ENCODE measurements at regions not wholly inside any gene's neighbourhood (a gene's known extent, or its start where the extent isn't known, plus 50 kb on each side); places are given as distances from the start of the nearest gene placed in this dataset.

DNA sequence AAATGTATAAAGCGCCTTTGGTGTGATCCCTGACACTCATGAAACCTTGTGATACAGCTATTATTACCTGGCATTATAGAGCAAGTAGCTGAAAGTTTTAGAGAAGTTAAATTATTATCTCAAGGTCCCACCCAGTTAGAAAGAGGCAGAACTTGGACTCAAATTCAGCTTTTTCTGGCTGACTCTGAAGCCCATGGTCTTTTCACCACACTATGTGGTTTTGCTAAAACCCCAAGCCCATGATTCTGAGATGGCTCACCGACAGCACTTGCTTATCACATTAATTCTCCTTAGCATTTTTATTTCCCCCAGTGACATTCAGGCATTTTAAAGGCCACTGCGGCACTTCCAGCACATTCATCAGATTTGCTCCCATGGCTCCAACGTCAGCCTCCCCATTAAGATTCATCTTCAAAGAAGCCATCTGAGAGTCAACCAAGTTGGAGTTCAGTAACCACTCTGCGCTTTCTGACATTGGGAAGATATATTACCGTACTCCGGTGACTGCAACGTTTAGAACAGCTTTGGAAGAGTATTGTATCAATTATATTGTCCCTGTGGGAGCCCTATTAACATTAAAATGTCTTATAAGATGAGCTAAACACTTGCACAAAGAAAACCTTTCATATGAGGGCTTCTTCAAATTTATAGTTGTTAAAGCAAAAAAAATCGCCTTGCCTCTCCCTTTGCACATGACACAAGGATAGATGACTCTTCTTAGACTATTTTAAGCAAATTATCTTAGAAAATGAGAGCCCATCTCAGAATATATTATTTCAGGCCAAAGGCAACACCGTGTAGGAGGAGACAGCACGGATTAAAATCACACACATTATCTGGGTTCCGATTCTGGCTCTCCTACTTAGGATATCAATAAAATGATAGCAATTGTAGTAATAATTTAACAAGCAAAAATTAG, 638.1 kb downstream of the ACTL7B start:
- H3K27me3 Mint-ChIP-seq: no peaks in the 10 kb centered on the region
- H3K4me3 Mint-ChIP-seq: no peak overlapping the region
- no peaks in the 10 kb centered on the region for H3K4me1 Mint-ChIP-seq
- peaks cover 0 to 4% (median 4%) of the 10 kb centered on the region in 3 donors for H3K9me3 Mint-ChIP-seq
- H3K36me3 Mint-ChIP-seq: no peaks in the 10 kb centered on the region
- no peak overlapping the region for H3K27ac Mint-ChIP-seq

DNA sequence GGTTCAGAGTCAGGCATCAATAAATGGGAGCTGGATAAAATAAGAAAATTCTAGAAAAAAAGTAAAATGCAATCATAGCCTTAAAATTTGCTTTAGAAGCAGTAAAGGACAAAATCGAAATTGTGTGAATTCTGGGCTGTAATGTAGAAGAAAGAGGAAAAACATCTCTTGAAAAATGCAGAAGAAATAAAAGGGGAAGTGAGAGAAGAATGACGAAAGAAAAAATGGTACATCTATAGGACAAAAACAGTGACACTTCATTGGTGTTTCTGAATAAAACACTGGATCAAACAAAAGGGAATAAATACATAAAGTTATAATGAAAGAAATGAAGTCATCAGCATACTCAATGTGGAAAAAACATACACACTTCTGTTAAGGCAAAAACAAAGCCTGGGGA, 642.3 kb downstream of the ACTL7B start:
- Mint-ChIP-seq H3K27me3 (no peaks in the 10 kb centered on the region), H3K36me3 (no peaks in the 10 kb centered on the region), H3K9me3 (peaks cover 0 to 4% (median 3%) of the 10 kb centered on the region in 3 donors), H3K4me1 (peaks cover 0 to 1% (median 1%) of the 10 kb centered on the region in 3 donors), H3K4me3 (no peak overlapping the region), H3K27ac (no peak overlapping the region)

DNA sequence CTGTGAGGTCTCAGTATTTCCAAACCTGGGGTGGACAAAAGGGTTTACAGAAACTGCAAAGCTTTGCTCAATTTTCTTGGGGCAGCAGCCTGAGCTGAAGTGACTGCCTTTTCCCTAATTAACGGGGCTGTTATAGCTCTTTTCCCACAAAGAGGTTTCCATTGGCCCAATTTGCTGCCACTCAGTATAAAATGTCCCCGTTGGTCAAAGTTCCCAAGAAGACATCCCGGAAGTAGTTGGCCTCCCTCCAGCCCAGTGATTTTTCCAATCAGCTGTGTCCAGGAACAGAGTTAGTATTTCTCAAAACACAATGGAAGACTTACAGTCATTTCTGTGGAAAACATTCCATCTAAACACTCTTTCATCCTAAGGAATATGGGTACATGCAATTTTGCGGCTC, 643.6 kb downstream of the ACTL7B start:
- Mint-ChIP-seq H3K4me1 (peaks cover 0 to 1% (median 1%) of the 10 kb centered on the region in 3 donors), H3K36me3 (peaks cover 1% of the 10 kb centered on the region), H3K27ac (no peak overlapping the region), H3K9me3 (peaks cover 3 to 5% (median 4%) of the 10 kb centered on the region in 3 donors), H3K27me3 (no peaks in the 10 kb centered on the region), H3K4me3 (no peak overlapping the region)

DNA sequence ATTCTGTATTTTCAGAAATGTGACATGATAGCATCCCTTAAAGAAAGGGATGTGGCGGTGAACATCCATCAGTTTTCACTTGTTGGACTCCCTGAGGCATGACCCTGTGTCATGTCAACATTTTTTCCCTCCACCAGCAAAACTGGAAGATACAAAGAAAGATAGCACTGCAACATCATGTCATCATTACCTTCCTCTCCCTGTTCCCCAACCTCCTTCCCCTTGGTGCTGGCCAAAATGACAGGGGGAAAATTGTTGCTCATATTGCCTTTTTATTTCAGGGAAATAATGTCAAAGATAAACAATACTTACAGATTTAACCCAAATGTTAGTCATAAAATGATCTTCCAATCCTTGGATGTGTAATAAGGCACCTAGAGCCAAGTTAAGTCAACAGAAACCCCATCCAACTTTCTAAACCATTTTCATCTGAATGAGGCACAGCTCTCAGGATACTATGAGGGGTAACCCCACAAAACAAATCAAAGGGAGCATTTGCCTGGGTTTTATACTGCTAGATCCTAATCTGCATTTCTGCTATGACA, 644.3 kb downstream of the ACTL7B start:
- H3K36me3 Mint-ChIP-seq: peaks cover 1% of the 10 kb centered on the region
- no peak overlapping the region for H3K27ac Mint-ChIP-seq
- no peak overlapping the region for H3K4me3 Mint-ChIP-seq
- H3K9me3 Mint-ChIP-seq: peaks cover 3 to 5% (median 4%) of the 10 kb centered on the region in 3 donors
- H3K27me3 Mint-ChIP-seq: no peaks in the 10 kb centered on the region
- H3K4me1 Mint-ChIP-seq: peaks cover 0 to 1% (median 1%) of the 10 kb centered on the region in 3 donors

DNA sequence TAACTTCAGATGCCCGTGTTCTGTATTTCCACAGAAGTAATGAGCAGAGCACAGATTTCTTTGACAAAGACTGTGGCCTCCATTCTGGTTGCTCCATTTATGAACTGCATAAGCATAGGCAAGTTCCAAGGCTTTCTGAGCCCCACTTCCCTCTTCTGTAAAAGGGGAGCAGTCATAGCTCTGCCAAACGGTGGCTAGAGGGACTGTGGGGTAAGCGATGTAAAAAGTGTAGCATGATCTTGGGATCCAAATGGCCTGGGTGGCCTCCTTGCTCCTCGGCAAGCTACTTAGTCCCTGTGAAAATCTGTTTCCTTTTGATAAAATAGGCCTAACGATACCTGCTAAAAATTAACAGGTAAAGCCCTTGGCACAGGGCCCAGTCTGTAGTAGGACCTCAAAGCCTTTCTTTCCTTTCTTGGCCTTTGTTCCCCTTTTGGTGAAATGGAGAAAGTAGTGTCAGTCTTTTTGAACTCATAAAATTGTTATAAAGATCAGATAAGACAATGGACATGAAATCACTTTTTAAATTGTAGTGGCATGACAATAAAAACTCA, 646.6 kb downstream of the ACTL7B start:
- Mint-ChIP-seq H3K4me3 (no peak overlapping the region), H3K36me3 (peaks cover 1% of the 10 kb centered on the region), H3K4me1 (peaks cover 0 to 1% (median 1%) of the 10 kb centered on the region in 3 donors), H3K27ac (no peak overlapping the region), H3K9me3 (peaks cover 0 to 7% (median 6%) of the 10 kb centered on the region in 3 donors), H3K27me3 (no peaks in the 10 kb centered on the region)

DNA sequence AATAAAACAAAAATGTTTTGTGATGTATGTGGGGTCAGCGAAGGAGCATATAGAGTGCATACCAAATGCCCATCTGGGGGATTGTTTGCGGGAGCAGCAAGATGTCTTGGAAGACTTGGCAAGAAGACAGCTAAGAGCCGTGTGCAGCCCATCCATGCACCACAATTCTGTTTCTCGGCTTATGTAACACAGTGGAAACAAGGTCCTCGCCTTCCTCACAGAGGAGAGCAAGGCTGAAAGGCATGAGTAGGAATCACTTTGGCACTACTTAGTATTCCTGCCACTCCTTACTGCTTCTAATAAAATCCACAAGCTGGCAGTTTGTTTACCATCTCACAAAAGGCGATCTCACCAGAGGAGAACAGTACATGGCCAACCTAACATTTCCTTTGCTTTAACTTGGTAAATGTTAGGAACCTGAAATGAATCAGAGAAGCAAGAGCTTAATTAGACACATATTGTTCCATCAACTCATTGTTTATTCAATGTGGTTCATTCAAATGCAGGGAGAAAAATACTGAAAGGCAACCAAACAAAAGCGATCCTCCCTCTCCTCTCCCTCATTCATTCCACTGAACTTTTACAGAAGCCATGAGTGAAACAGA, 648.1 kb downstream of the ACTL7B start:
- Mint-ChIP-seq H3K27ac (no peak overlapping the region), H3K36me3 (peaks cover 1% of the 10 kb centered on the region)

DNA sequence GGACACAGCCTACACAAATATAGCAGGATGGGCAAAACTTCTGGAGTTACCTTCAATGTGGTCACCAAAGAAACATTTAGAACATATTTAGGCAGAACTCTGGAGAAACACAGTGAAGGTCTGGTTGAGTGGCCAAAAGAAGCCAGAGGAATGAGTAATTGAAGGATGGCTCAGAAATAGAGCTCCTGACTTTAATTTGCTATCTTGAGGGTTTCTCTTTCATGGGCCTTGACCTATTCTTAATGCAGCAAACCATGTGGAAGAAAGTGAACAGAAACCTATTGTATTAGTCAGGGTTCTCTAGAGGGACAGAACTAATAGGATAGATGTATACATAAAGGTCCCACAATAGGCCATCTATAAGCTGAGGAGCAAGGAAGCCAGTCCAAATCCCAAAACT, 650.5 kb downstream of the ACTL7B start:
- Mint-ChIP-seq H3K27me3 (no peaks in the 10 kb centered on the region), H3K9me3 (peaks cover 0 to 21% (median 14%) of the 10 kb centered on the region in 3 donors)

More for the DNA sequence above, 648.1 kb downstream of the ACTL7B start:
- Mint-ChIP-seq H3K4me3 (no peak overlapping the region), H3K27me3 (no peaks in the 10 kb centered on the region), H3K9me3 (peaks cover 0 to 14% (median 10%) of the 10 kb centered on the region in 3 donors), H3K4me1 (peaks cover 0 to 1% (median 1%) of the 10 kb centered on the region in 3 donors)

DNA sequence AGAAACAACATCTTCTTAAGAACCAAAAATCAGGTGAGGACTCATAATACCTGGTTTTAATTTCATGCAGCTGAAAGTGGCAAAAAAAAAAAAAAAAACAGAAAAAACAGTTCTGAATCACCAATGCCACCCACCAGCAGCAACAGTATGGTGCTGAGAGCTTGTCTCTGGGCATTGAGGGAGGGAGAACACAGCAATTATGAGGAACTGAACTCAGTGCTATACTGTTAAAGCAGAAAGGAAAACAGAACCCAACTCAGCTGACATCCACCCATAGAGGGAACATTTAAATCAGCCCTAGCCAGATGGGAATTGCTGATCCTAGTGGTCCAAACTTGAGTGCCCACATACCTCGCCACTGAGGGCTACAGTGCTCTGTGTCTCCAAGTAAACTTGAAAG, 657.9 kb downstream of the ACTL7B start:
- peaks cover 5% of the 10 kb centered on the region for H3K36me3 Mint-ChIP-seq
- H3K27me3 Mint-ChIP-seq: no peaks in the 10 kb centered on the region
- no peak overlapping the region for H3K4me3 Mint-ChIP-seq
- H3K9me3 Mint-ChIP-seq: peaks cover 6 to 11% (median 9%) of the 10 kb centered on the region in 3 donors
- no peaks in the 10 kb centered on the region for H3K4me1 Mint-ChIP-seq
- H3K27ac Mint-ChIP-seq: no peak overlapping the region

More for the DNA sequence above, 650.5 kb downstream of the ACTL7B start:
- Mint-ChIP-seq H3K4me1 (peaks cover 0 to 1% (median 1%) of the 10 kb centered on the region in 3 donors), H3K27ac (no peak overlapping the region), H3K36me3 (peaks cover 4% of the 10 kb centered on the region), H3K4me3 (no peak overlapping the region)

DNA sequence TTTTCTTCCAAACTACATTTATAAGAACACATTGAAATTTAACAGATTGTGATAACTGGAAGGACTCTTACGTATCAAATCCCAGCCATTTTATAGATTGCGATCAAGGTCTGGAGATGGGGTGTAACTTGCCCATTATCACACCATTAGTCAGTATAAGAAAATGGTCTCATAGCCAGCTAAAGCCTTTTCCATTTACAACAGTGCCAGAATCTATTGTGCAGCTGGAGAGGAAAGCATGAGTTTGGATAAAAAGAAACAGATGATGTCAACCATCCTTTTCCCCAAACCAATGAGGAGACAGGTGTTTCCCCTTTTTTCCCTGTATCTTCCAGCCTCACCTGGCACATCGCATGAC, 658.8 kb downstream of the ACTL7B start:
- Mint-ChIP-seq H3K4me3 (no peak overlapping the region), H3K4me1 (no peaks in the 10 kb centered on the region), H3K27ac (no peak overlapping the region), H3K27me3 (no peaks in the 10 kb centered on the region), H3K9me3 (peaks cover 5 to 11% (median 6%) of the 10 kb centered on the region in 3 donors), H3K36me3 (peaks cover 4% of the 10 kb centered on the region)

DNA sequence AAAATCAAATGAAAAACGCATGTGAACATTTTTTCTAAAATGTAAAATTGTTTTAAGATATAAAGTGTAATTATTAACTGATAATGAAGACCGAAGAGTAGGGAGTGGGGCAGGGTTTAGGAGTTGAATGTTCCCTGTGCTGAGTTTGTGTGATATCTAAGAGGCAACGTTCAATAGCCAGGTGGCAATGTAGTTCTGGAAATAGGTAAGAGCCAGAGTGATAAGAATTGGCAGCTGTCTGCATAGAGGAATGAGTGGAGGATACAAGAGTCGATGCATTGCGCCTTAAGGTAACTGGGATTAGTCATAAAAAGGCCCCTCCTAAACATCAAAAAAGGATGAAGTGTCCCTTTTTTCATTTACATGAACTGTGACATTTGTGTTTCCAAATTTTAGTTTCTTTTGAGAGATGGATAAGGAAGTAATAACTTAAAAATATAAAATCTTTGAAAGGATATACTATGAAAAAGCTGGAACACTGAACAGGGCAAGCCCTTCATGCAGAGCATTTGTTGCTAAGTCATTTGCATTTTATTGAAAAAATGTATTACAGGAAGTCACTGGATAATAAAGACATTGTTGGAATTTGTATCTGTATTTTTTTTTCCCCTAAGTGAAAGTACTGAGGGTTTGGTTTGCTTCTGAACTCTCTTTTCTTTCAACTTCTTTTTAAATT, 659.3 kb downstream of the ACTL7B start:
- H3K4me1 Mint-ChIP-seq: no peaks in the 10 kb centered on the region
- H3K9me3 Mint-ChIP-seq: peaks cover 3 to 10% (median 6%) of the 10 kb centered on the region in 3 donors
- no peak overlapping the region for H3K4me3 Mint-ChIP-seq
- H3K36me3 Mint-ChIP-seq: peaks cover 3% of the 10 kb centered on the region
- no peaks in the 10 kb centered on the region for H3K27me3 Mint-ChIP-seq
- no peak overlapping the region for H3K27ac Mint-ChIP-seq

DNA sequence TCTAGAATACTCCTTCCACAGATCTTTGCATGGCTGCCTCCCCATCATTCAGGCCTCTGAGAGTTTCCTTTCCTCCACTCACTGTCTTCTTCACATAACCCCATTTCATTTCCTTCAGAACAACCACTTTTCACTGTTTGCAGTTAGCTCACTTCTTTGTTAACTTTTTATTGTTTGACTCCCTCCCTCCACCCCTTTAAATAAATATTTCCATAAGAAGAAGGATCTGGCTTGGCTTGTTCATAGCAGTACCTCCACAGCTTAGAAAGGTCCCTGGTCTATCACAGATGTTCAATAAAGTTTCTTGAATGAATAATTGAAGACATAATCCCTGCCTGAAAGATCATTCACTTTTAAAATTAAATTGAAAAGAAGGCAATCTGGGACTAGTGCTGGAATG, 661.6 kb downstream of the ACTL7B start:
- Mint-ChIP-seq H3K9me3 (peaks cover 0 to 2% (median 1%) of the 10 kb centered on the region in 3 donors), H3K4me3 (no peak overlapping the region)

DNA sequence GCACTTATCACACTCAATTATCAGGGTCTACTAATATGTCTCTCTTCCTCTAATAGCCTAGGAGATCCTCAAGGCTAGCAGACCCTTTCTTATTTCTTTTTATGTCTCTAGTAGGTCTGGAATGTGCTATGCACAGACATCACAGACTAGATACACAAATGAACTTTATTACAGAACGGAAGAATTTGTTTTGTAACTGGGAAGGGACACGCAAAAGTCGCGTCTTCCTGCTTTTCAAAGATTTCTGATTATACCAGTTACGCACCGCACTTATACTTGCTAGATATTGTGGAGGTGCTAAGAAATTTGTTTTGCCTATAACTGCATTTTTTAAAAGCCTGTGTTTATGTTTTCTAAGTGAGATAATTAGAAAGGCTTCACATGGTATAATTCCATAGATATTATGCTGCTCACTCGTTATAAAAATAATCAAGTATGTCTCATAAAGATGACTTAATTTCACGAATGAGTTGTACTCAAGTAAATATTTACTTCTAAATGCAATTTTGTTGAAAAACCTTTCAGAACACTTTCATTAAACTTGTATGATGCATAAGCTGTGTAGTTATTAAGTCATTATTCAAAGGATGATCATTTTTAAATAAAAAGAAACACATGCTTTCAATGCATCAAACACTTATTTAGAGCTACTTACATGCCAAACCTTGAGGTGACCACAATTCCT, 662.6 kb downstream of the ACTL7B start:
- Mint-ChIP-seq H3K4me3 (no peak overlapping the region), H3K36me3 (no peaks in the 10 kb centered on the region), H3K4me1 (no peaks in the 10 kb centered on the region), H3K27ac (peak overlapping the region in 1 of 3 donors; percentile 40), H3K9me3 (peaks cover 0 to 2% (median 0%) of the 10 kb centered on the region in 3 donors), H3K27me3 (no peaks in the 10 kb centered on the region)

More for the DNA sequence above, 661.6 kb downstream of the ACTL7B start:
- H3K27ac Mint-ChIP-seq: no peak overlapping the region
- no peaks in the 10 kb centered on the region for H3K4me1 Mint-ChIP-seq
- H3K27me3 Mint-ChIP-seq: no peaks in the 10 kb centered on the region
- H3K36me3 Mint-ChIP-seq: no peaks in the 10 kb centered on the region

DNA sequence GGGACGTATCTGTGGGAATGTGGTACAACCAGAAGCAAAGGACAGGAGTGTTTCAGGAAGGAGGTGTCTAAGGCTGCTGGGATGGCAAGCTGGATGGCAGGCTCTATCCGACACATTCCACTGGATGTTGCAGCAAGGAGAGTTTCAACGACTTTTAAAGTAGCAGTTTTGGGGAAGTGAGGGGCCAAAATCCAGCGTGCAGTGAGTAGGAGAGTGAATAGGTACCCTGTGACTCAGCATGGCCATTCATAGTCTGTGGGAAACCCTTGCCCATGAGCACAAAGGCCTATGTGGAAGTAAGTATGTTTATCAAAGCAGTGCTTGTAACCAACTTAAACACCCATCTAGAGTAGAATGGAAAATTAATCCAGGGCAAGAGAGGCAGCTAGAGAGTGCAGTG, 664.7 kb downstream of the ACTL7B start:
- no peak overlapping the region for H3K4me3 Mint-ChIP-seq
- no peaks in the 10 kb centered on the region for H3K4me1 Mint-ChIP-seq
- peaks cover 0 to 2% (median 0%) of the 10 kb centered on the region in 3 donors for H3K9me3 Mint-ChIP-seq
- H3K36me3 Mint-ChIP-seq: peaks cover 2% of the 10 kb centered on the region
- no peak overlapping the region for H3K27ac Mint-ChIP-seq
- H3K27me3 Mint-ChIP-seq: no peaks in the 10 kb centered on the region

DNA sequence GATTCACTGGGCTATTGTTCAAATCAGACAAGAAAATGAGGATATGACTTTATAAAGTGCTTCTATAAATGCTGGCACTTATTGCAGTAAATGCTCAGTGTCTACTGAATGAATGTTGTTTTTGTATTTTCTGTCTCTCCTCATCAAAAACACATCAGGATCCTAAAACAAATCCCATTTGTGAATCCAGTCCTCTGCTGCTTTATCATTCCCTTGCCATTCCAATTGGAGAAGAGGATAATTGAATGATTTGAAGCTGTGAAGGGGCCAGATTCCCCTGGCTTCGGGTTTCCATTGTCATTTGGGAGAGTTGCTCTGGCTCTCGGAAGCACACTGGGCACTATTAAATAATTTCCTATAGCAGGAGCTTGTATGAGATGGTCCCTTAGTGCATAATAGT, 666.8 kb downstream of the ACTL7B start:
- Mint-ChIP-seq H3K9me3 (peaks cover 0 to 2% (median 0%) of the 10 kb centered on the region in 3 donors), H3K27ac (peak overlapping the region in 1 of 3 donors; percentile 80), H3K4me3 (no peak overlapping the region), H3K4me1 (no peaks in the 10 kb centered on the region), H3K27me3 (no peaks in the 10 kb centered on the region), H3K36me3 (peaks cover 2% of the 10 kb centered on the region)

Data from IgD-negative memory B cell (primary cell).